HCT116 (cell line): ENCODE measurements at regions not wholly inside any gene's neighbourhood (a gene's known extent, or its start where the extent isn't known, plus 50 kb on each side); places are given as distances from the start of the nearest gene placed in this dataset.

Experiments used
- POLR2AphosphoS5 ChIP-seq: IDR thresholded peaks from 2 replicates; pipeline ENCODE4 v1.6.1; 2011; ENCODE audit warnings: mild to moderate bottlenecking, low read depth, low read length, moderate library complexity
- RAD21 ChIP-seq: IDR thresholded peaks from 2 replicates; pipeline ENCODE4 v1.6.1; 2012; ENCODE audit warnings: low read depth, mild to moderate bottlenecking
- SIN3A ChIP-seq: IDR thresholded peaks from 2 replicates; pipeline ENCODE4 v1.6.1; 2012; ENCODE audit warnings: low read depth
- YY1 ChIP-seq: IDR thresholded peaks from 2 replicates; pipeline ENCODE4 v1.6.1; 2011; ENCODE audit warnings: low read length, low read depth, moderate library complexity, mild to moderate bottlenecking; ENCODE audit not compliant: insufficient replicate concordance; ENCODE audit errors: extremely low read depth
- TF ChIP-seq, protein P1 (sequence below): IDR thresholded peaks from 2 replicates; pipeline ENCODE4 v1.6.1; 2012
- TF ChIP-seq, protein P2 (sequence below): IDR thresholded peaks from 2 replicates; pipeline ENCODE4 v1.6.1; 2011; ENCODE audit warnings: mild to moderate bottlenecking, low read length, moderate library complexity; ENCODE audit not compliant: insufficient replicate concordance; ENCODE audit errors: extremely low read depth

DNA sequence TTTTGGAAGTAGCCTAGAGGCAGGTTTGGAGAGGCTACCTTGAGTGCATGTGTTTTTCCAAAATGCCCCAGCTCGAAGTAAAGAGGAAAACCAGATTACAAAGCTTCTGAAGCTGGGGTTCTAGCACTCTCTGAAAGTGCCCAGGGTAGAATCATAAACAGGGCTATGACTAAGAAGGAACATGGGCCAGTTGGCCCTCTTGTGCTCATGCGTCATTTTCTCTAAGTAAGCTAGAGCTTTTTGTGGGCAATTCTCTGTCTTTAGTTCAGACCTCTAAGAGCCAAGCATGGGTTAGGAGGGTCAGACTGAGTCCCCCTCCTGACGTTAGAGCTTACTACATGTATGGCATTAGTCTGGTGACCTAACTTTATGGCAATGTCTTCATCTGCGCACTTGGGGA lies 129.5 kb upstream of the UMPS start:
- TF ChIP-seq RAD21: no peak
- TF ChIP-seq POLR2AphosphoS5: no peak
- no peak for TF ChIP-seq SIN3A
- TF ChIP-seq, protein P1, sequence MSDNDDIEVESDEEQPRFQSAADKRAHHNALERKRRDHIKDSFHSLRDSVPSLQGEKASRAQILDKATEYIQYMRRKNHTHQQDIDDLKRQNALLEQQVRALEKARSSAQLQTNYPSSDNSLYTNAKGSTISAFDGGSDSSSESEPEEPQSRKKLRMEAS: no peak
- TF ChIP-seq YY1: no peak
- TF ChIP-seq, protein P2, sequence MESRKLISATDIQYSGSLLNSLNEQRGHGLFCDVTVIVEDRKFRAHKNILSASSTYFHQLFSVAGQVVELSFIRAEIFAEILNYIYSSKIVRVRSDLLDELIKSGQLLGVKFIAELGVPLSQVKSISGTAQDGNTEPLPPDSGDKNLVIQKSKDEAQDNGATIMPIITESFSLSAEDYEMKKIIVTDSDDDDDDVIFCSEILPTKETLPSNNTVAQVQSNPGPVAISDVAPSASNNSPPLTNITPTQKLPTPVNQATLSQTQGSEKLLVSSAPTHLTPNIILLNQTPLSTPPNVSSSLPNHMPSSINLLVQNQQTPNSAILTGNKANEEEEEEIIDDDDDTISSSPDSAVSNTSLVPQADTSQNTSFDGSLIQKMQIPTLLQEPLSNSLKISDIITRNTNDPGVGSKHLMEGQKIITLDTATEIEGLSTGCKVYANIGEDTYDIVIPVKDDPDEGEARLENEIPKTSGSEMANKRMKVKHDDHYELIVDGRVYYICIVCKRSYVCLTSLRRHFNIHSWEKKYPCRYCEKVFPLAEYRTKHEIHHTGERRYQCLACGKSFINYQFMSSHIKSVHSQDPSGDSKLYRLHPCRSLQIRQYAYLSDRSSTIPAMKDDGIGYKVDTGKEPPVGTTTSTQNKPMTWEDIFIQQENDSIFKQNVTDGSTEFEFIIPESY: no peak
